Endothelial cell of umbilical vein (primary cell): ENCODE measurements at regions not wholly inside any gene's neighbourhood (a gene's known extent, or its start where the extent isn't known, plus 50 kb on each side); places are given as distances from the start of the nearest gene placed in this dataset.

Experiments
- BruUV-seq: library from RNA; stranded (reverse); fragments of 400-500 nt; replicated peaks from 2 replicates; lab custom pipeline; 2021; lab: Mats Ljungman, UMichigan
- CTCF ChIA-PET: fragments of 300-600, 350-600 bp; sonication (Branson Sonifier 250); formaldehyde crosslinking; loops from one replicate; lab custom pipeline; 2021; ENCODE audit warnings: antibody characterized with exemption, inconsistent platforms; lab: Charles Lee
- POLR2A ChIA-PET: fragments of 300-600, 350-600 bp; sonication (Branson Sonifier 250); formaldehyde crosslinking; loops from one replicate; lab custom pipeline; 2021; ENCODE audit warnings: antibody characterized with exemption, inconsistent platforms; lab: Charles Lee
- DNase-seq: peaks from one replicate; pipeline ENCODE4 v3.0.0-alpha.2; 2011; ENCODE audit warnings: low read depth, low spot score
- FAIRE-seq: peaks from 2 replicates; lab custom pipeline; 2011; peaks lifted over from hg19 to GRCh38; lab: Jason Lieb, UNC
- H2AFZ ChIP-seq: 2 replicates; pipeline ENCODE4 v1.6.0; 2012; ENCODE audit warnings: low read depth, low read length, control low read depth, inconsistent platforms
- H3K27ac ChIP-seq: 2 replicates; pipeline ENCODE4 v1.5.1; 2011; ENCODE audit warnings: low read depth, mild to moderate bottlenecking, control low read depth, low read length, moderate library complexity; ENCODE audit not compliant: insufficient read depth
- H3K27me3 ChIP-seq, 2 experiments: 2 replicates each; pipeline versions ENCODE4 v1.6.0 to v1.6.1; 2011; ENCODE audit warnings: low read length in 2 of 2, mixed read lengths in 1 of 2; ENCODE audit not compliant: control insufficient read depth in 2 of 2, insufficient read depth in 2 of 2
- H3K36me3 ChIP-seq, 2 experiments: 2 replicates in 1 of 2; 3 replicates in 1 of 2; pipeline ENCODE4 v1.5.1; 2011; ENCODE audit warnings: low read length in 2 of 2, mild to moderate bottlenecking in 1 of 2, moderate library complexity in 1 of 2; ENCODE audit not compliant: control insufficient read depth in 2 of 2, insufficient read depth in 2 of 2; ENCODE audit errors: extremely low read depth in 1 of 2
- H3K4me1 ChIP-seq: 3 replicates; pipeline ENCODE4 v1.5.1; 2011; ENCODE audit warnings: mild to moderate bottlenecking, low read length; ENCODE audit not compliant: control insufficient read depth, insufficient read depth; ENCODE audit errors: extremely low read depth
- H3K4me2 ChIP-seq: 2 replicates; pipeline ENCODE4 v1.6.1; 2011; ENCODE audit warnings: low read length, control low read depth, mixed read lengths; ENCODE audit not compliant: insufficient read depth
- H3K4me3 ChIP-seq, 3 experiments: fragments of 200-600 bp in 1 of 3; sonication (generic), shearing (Covaris generic) in 1 of 3; replicated peaks in 1 of 3; 2 replicates each; pipeline ENCODE4 v1.5.1; 2011 to 2016; ENCODE audit warnings: control low read depth in 3 of 3, low read length in 3 of 3, mild to moderate bottlenecking in 2 of 3, inconsistent platforms in 1 of 3, low read depth in 1 of 3, moderate library complexity in 1 of 3; ENCODE audit not compliant: insufficient read depth in 1 of 3
- H3K79me2 ChIP-seq: 2 replicates; pipeline ENCODE4 v1.6.0; 2012; ENCODE audit warnings: low read length, inconsistent platforms; ENCODE audit not compliant: control insufficient read depth, insufficient read depth
- H3K9ac ChIP-seq: replicated peaks from 2 replicates; pipeline ENCODE3; 2011; ENCODE audit warnings: low read length, control low read depth; ENCODE audit not compliant: insufficient read depth; ENCODE audit errors: extremely low read depth
- H3K9me1 ChIP-seq: replicated peaks from 3 replicates; pipeline ENCODE4 v1.6.0; 2011; ENCODE audit warnings: mild to moderate bottlenecking, low read length; ENCODE audit not compliant: control insufficient read depth, insufficient read depth; ENCODE audit errors: extremely low read depth
- H3K9me3 ChIP-seq: replicated peaks from 2 replicates; pipeline ENCODE4 v1.5.1; 2012; ENCODE audit warnings: low read length, inconsistent platforms; ENCODE audit not compliant: control insufficient read depth, insufficient read depth
- H4K20me1 ChIP-seq: replicated peaks from 2 replicates; pipeline ENCODE3; 2011; ENCODE audit warnings: mild to moderate bottlenecking, low read length; ENCODE audit not compliant: control insufficient read depth, insufficient read depth; ENCODE audit errors: extremely low read depth
- CTCF ChIP-seq, 2 donors: IDR thresholded peaks; 1 replicate in 1 of 2; 2 replicates in 1 of 2; pipeline ENCODE4 v1.5.1; 2011; ENCODE audit warnings: low read length in 2 of 2, mild to moderate bottlenecking in 2 of 2, moderate library complexity in 2 of 2, control low read depth in 1 of 2, inconsistent platforms in 1 of 2, low read depth in 1 of 2; ENCODE audit not compliant: insufficient read depth in 1 of 2; ENCODE audit errors: extremely low read depth in 1 of 2
- EZH2 ChIP-seq: IDR thresholded peaks from 2 replicates; pipeline ENCODE4 v1.6.1; 2012; ENCODE audit warnings: borderline replicate concordance, low read depth, mild to moderate bottlenecking, moderate library complexity, low read length, inconsistent platforms; ENCODE audit not compliant: severe bottlenecking
- FOS ChIP-seq: IDR thresholded peaks from 2 replicates; pipeline ENCODE4 v1.6.1; 2011; ENCODE audit warnings: mild to moderate bottlenecking, low read length, moderate library complexity, borderline replicate concordance; ENCODE audit not compliant: insufficient read depth
- GATA2 ChIP-seq: IDR thresholded peaks from 2 replicates; pipeline ENCODE4 v1.7.0; 2011; ENCODE audit warnings: low read depth, mild to moderate bottlenecking, moderate library complexity, mixed read lengths, low read length; ENCODE audit not compliant: insufficient read length, insufficient read depth
- JUN ChIP-seq: IDR thresholded peaks from 2 replicates; pipeline ENCODE4 v1.6.1; 2011; ENCODE audit warnings: borderline replicate concordance, low read depth; ENCODE audit not compliant: insufficient read length, insufficient read depth
- MAX ChIP-seq: IDR thresholded peaks from 2 replicates; pipeline ENCODE4 v1.6.1; 2011; ENCODE audit not compliant: insufficient read depth, insufficient read length
- MYC ChIP-seq: IDR thresholded peaks from one replicate; pipeline ENCODE4 v1.6.1; 2011; ENCODE audit warnings: mild to moderate bottlenecking, low read depth, low read length
- POLR2A ChIP-seq: IDR thresholded peaks from 2 replicates; pipeline ENCODE4 v1.6.1; 2012; ENCODE audit warnings: low read depth, mild to moderate bottlenecking, control low read depth, low read length
- POLR2AphosphoS5 ChIP-seq: IDR thresholded peaks from 2 replicates; pipeline ENCODE4 v1.6.1; 2012; ENCODE audit warnings: low read depth, mild to moderate bottlenecking, control low read depth, low read length, moderate library complexity; ENCODE audit not compliant: insufficient read depth
- dilution Hi-C: fragments of 300-500 bp; cut with MboI; formaldehyde crosslinking; loops from one replicate; pipeline ENCODE4 v1.15.0; 2019; ENCODE audit warnings: low sequenced_read_pairs; ENCODE audit not compliant: extremely low pct_ligation_motif_present
- intact Hi-C: fragments of 100-400 bp; cut with micrococcal nuclease; formaldehyde crosslinking; loops from one replicate; pipeline ENCODE4 v1.10.0; 2022

- CTCF ChIA-PET: interaction anchor here (3.1 kb wide), 1 partner anchor 29 kb away, joined by 10 read pairs; no protein-coding TSS in a partner anchor
Observed at GRCh38 chr1:29674627-29675326, 438.5 kb downstream of the PTPRU start.

More at GRCh38 chr1:29674627-29675326, 438.5 kb downstream of the PTPRU start:
- Histone ChIP-seq H3K9ac (no peak overlapping the region), H3K79me2 (no peaks in the 10 kb centered on the region), H3K4me1 (no peaks in the 10 kb centered on the region), H3K4me3 (no peak overlapping the region), H3K4me2 (no peak overlapping the region), H3K9me1 (no peaks in the 10 kb centered on the region), H4K20me1 (no peaks in the 10 kb centered on the region), H2AFZ (no peak overlapping the region), H3K27me3 (no peaks in the 10 kb centered on the region), H3K27ac (no peak overlapping the region), H3K36me3 (no peaks in the 10 kb centered on the region), H3K9me3 (no peaks in the 10 kb centered on the region)
- FAIRE-seq (no peak), DNase-seq (no peak)
- dilution Hi-C loops (no loop called here), intact Hi-C loops (no loop called here)
- BruUV-seq: no TSS peak
- TF ChIP-seq JUN: no peak
- TF ChIP-seq GATA2: no peak
- no peak for TF ChIP-seq MYC
- no peak for TF ChIP-seq POLR2AphosphoS5
- TF ChIP-seq POLR2A: no peak
- no peak for TF ChIP-seq MAX
- TF ChIP-seq CTCF (IDR thresholded peaks at IDR 0.05; ENCODE audit: extremely low read depth in 1 of 2, insufficient read depth in 1 of 2, low read depth in 1 of 2, low read length in 2 of 2): no peak
- TF ChIP-seq EZH2: no peak
- TF ChIP-seq FOS: no peak
- POLR2A ChIA-PET: no interaction called here
